ENCODE measurements at regions not wholly inside any gene's neighbourhood (a gene's known extent, or its start where the extent isn't known, plus 50 kb on each side); places are given as distances from the start of the nearest gene placed in this dataset.

DNA sequence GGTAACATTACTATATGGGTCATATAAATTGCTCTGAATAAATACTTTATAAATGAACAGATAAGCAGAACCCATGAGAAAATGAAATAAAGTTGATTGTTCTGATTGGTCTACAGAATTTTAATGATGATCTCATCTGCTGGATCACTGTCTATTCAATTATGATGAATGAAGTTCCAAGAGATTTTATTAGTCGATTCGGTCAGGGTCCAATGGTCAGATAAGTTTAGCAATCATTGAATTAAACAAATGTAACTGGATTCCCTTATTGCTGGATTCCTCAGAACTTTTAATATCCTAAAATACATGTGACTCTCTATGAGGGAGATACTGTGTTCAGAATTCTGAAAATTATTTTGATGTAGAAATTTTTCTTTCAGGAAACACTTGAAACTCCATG lies 715.2 kb downstream of the EPM2A start:
- TF ChIP-seq, protein P1, sequence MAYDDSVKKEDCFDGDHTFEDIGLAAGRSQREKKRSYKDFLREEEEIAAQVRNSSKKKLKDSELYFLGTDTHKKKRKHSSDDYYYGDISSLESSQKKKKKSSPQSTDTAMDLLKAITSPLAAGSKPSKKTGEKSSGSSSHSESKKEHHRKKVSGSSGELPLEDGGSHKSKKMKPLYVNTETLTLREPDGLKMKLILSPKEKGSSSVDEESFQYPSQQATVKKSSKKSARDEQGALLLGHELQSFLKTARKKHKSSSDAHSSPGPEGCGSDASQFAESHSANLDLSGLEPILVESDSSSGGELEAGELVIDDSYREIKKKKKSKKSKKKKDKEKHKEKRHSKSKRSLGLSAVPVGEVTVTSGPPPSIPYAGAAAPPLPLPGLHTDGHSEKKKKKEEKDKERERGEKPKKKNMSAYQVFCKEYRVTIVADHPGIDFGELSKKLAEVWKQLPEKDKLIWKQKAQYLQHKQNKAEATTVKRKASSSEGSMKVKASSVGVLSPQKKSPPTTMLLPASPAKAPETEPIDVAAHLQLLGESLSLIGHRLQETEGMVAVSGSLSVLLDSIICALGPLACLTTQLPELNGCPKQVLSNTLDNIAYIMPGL (CRISPR knock-in tag; IDR thresholded peaks at IDR 0.05): no peak
- TF ChIP-seq, protein P2, sequence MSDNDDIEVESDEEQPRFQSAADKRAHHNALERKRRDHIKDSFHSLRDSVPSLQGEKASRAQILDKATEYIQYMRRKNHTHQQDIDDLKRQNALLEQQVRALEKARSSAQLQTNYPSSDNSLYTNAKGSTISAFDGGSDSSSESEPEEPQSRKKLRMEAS (CRISPR knock-in tag; IDR thresholded peaks at IDR 0.05): no peak
- TF ChIP-seq, protein P3, sequence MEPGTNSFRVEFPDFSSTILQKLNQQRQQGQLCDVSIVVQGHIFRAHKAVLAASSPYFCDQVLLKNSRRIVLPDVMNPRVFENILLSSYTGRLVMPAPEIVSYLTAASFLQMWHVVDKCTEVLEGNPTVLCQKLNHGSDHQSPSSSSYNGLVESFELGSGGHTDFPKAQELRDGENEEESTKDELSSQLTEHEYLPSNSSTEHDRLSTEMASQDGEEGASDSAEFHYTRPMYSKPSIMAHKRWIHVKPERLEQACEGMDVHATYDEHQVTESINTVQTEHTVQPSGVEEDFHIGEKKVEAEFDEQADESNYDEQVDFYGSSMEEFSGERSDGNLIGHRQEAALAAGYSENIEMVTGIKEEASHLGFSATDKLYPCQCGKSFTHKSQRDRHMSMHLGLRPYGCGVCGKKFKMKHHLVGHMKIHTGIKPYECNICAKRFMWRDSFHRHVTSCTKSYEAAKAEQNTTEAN (CRISPR knock-in tag; IDR thresholded peaks at IDR 0.05): no peak
- TF ChIP-seq, protein P4, sequence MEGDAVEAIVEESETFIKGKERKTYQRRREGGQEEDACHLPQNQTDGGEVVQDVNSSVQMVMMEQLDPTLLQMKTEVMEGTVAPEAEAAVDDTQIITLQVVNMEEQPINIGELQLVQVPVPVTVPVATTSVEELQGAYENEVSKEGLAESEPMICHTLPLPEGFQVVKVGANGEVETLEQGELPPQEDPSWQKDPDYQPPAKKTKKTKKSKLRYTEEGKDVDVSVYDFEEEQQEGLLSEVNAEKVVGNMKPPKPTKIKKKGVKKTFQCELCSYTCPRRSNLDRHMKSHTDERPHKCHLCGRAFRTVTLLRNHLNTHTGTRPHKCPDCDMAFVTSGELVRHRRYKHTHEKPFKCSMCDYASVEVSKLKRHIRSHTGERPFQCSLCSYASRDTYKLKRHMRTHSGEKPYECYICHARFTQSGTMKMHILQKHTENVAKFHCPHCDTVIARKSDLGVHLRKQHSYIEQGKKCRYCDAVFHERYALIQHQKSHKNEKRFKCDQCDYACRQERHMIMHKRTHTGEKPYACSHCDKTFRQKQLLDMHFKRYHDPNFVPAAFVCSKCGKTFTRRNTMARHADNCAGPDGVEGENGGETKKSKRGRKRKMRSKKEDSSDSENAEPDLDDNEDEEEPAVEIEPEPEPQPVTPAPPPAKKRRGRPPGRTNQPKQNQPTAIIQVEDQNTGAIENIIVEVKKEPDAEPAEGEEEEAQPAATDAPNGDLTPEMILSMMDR (IDR thresholded peaks at IDR 0.05): no peak
- TF ChIP-seq, protein P5, sequence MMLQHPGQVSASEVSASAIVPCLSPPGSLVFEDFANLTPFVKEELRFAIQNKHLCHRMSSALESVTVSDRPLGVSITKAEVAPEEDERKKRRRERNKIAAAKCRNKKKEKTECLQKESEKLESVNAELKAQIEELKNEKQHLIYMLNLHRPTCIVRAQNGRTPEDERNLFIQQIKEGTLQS (CRISPR knock-in tag; conservative IDR thresholded peaks at IDR 0.05): no peak
- TF ChIP-seq, protein P6, sequence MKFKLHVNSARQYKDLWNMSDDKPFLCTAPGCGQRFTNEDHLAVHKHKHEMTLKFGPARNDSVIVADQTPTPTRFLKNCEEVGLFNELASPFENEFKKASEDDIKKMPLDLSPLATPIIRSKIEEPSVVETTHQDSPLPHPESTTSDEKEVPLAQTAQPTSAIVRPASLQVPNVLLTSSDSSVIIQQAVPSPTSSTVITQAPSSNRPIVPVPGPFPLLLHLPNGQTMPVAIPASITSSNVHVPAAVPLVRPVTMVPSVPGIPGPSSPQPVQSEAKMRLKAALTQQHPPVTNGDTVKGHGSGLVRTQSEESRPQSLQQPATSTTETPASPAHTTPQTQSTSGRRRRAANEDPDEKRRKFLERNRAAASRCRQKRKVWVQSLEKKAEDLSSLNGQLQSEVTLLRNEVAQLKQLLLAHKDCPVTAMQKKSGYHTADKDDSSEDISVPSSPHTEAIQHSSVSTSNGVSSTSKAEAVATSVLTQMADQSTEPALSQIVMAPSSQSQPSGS (CRISPR knock-in tag; IDR thresholded peaks at IDR 0.05; ENCODE audit: borderline replicate concordance, low read depth): no peak
- TF ChIP-seq FOXP1 (CRISPR knock-in tag; IDR thresholded peaks at IDR 0.05; ENCODE audit: borderline replicate concordance): no peak

Data from WTC11 (cell line).